Nephron (organoid): ENCODE measurements at regions not wholly inside any gene's neighbourhood (a gene's known extent, or its start where the extent isn't known, plus 50 kb on each side); places are given as distances from the start of the nearest gene placed in this dataset.

Experiments used
- H3K27ac Mint-ChIP-seq, 3 experiments: 2 replicates each; pipeline ENCODE4 v1.8.0; 2020; ENCODE audit warnings: mixed read lengths in 3 of 3, mild to moderate bottlenecking in 2 of 3, moderate library complexity in 1 of 3
- H3K27me3 Mint-ChIP-seq: 2 replicates; pipeline ENCODE4 v1.8.0; 2021; ENCODE audit warnings: low read depth, mild to moderate bottlenecking, moderate library complexity, mixed read lengths
- H3K36me3 Mint-ChIP-seq: 2 replicates; pipeline ENCODE4 v1.8.0; 2020; ENCODE audit warnings: low read depth, mixed read lengths
- H3K4me1 Mint-ChIP-seq: 2 replicates; pipeline ENCODE4 v1.8.0; 2020; ENCODE audit warnings: mixed read lengths
- H3K4me3 Mint-ChIP-seq, 3 experiments: 2 replicates each; pipeline ENCODE4 v1.8.0; 2020; ENCODE audit warnings: mild to moderate bottlenecking in 3 of 3, mixed read lengths in 3 of 3, moderate library complexity in 2 of 3
- H3K9me3 Mint-ChIP-seq: 2 replicates; pipeline ENCODE4 v1.8.0; 2020; ENCODE audit warnings: mixed read lengths
- TF ChIP-seq, protein P1 (sequence below), 3 experiments: fragments of 200-600 bp; sonication (generic); IDR thresholded peaks; one replicate each; pipeline ENCODE4 v1.5.0; 2021; ENCODE audit warnings: antibody characterized with exemption in 3 of 3; ENCODE audit not compliant: unreplicated experiment in 3 of 3

DNA sequence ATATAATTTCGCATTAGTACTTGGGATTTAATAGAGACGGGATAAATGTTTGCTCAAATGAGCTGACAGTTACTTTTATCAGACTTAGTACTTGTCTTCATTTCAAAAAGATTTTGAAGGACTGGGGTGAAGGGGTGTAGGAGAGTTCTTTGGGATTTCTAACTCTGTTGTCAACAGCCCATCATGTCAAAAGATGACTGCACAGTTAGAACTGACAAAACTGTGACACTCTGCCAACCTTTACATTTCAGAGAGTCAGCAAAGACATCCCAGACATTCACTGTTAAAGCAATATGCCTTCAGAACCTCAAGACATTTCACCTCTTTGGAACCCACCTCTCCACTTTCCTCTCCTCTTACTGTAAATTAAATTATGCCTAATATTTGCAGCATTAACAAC is 285.4 kb upstream of the SPHKAP start:
- Mint-ChIP-seq H3K27me3 (no peaks in the 10 kb centered on the region), H3K36me3 (no peaks in the 10 kb centered on the region), H3K9me3 (peaks cover 9% of the 10 kb centered on the region), H3K4me1 (peaks cover 21% of the 10 kb centered on the region), H3K4me3 (no peak overlapping the region), H3K27ac (no peak overlapping the region)
- TF ChIP-seq, protein P1, sequence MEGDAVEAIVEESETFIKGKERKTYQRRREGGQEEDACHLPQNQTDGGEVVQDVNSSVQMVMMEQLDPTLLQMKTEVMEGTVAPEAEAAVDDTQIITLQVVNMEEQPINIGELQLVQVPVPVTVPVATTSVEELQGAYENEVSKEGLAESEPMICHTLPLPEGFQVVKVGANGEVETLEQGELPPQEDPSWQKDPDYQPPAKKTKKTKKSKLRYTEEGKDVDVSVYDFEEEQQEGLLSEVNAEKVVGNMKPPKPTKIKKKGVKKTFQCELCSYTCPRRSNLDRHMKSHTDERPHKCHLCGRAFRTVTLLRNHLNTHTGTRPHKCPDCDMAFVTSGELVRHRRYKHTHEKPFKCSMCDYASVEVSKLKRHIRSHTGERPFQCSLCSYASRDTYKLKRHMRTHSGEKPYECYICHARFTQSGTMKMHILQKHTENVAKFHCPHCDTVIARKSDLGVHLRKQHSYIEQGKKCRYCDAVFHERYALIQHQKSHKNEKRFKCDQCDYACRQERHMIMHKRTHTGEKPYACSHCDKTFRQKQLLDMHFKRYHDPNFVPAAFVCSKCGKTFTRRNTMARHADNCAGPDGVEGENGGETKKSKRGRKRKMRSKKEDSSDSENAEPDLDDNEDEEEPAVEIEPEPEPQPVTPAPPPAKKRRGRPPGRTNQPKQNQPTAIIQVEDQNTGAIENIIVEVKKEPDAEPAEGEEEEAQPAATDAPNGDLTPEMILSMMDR (IDR thresholded peaks at IDR 0.05; ENCODE audit: unreplicated experiment in 3 of 3) = no peak

DNA sequence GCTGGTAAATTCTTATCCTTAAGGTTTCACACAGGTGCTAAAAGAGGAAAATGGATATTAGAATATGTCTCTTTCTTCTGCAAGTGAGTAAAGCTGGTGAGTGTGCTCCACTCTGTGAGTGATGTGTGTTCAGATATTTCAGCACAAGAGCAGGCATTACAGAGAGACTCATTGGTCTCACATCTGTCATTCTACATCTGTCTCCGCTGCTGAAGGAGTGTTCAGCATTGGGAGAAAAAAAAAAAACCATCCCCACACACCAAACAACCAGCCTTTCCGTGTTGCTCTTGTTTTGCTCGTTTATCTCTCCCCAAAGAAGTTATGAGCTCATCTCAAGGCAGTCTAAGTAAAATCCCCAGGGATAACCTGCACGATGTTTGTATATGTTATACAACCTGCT is 283.9 kb upstream of the SPHKAP start:
- H3K36me3 Mint-ChIP-seq = no peaks in the 10 kb centered on the region
- H3K4me1 Mint-ChIP-seq = peaks cover 12% of the 10 kb centered on the region
- no peak overlapping the region for H3K27ac Mint-ChIP-seq
- H3K9me3 Mint-ChIP-seq = peaks cover 9% of the 10 kb centered on the region
- TF ChIP-seq, protein P1 (IDR thresholded peaks at IDR 0.05; ENCODE audit: unreplicated experiment in 3 of 3) = no peak
- no peaks in the 10 kb centered on the region for H3K27me3 Mint-ChIP-seq
- no peak overlapping the region for H3K4me3 Mint-ChIP-seq

DNA sequence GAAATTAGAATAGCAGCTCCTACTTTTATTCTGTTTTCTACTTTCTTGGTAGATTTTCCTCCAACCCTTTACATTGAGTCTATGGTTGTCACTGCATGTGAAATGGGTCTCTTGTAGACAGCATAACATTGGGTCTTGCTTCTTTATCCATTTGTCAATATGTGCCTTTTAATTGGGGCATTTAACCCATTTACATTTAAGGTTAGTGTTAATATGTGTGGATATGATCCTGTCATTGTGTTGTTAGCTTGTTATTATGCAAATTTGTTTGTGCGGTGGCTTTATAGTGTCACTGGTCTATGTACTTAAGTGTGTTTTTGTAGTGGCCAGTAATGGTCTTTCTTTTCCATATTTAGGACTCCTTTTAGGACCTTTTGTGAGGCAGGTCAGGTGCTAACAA is 276.9 kb upstream of the SPHKAP start:
- Mint-ChIP-seq H3K4me1 (no peaks in the 10 kb centered on the region), H3K9me3 (peaks cover 56% of the 10 kb centered on the region), H3K27ac (no peak overlapping the region), H3K27me3 (no peaks in the 10 kb centered on the region), H3K4me3 (no peak overlapping the region), H3K36me3 (no peaks in the 10 kb centered on the region)
- TF ChIP-seq, protein P1 (IDR thresholded peaks at IDR 0.05; ENCODE audit: unreplicated experiment in 3 of 3) = no peak

DNA sequence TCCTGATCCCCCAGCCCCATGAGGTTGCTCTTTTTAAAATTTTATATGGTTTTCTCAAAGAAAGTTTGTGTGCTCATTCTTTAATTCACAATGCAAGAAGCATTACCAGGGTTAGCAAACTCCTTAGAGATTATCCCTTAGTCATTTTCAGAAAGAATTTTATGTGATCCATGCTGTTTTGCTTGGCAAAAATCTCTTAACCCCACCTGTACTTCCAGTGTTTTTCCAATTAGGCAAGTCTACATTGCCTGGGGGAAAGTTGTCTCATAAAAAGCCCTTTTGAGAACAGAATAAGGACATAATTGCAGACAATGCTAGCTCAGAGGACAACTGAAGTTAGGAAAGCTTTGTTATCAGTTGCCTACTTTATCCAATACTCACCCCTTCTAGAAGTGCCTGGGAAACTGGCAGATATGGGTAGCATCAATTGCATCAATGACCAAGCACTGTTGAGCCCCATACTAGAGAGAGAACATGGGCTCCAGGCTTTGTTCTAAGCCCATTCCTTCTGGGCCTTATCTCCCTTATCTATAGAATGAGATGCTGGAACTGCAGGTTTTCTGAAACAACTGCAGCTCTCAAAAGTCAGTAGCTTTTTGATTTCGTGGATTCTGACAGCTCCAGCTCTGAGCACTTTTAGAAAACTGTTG is 265.9 kb upstream of the SPHKAP start:
- peaks cover 21% of the 10 kb centered on the region for H3K4me1 Mint-ChIP-seq
- TF ChIP-seq, protein P1 (IDR thresholded peaks at IDR 0.05; ENCODE audit: unreplicated experiment in 3 of 3) = no peak
- H3K4me3 Mint-ChIP-seq = peak overlapping the region in 1 of 3 experiments; percentile 20
- peak overlapping the region in 2 of 3 experiments; percentile 82 to 90 for H3K27ac Mint-ChIP-seq
- peaks cover 8% of the 10 kb centered on the region for H3K9me3 Mint-ChIP-seq
- no peaks in the 10 kb centered on the region for H3K36me3 Mint-ChIP-seq
- H3K27me3 Mint-ChIP-seq = peaks cover 6% of the 10 kb centered on the region

DNA sequence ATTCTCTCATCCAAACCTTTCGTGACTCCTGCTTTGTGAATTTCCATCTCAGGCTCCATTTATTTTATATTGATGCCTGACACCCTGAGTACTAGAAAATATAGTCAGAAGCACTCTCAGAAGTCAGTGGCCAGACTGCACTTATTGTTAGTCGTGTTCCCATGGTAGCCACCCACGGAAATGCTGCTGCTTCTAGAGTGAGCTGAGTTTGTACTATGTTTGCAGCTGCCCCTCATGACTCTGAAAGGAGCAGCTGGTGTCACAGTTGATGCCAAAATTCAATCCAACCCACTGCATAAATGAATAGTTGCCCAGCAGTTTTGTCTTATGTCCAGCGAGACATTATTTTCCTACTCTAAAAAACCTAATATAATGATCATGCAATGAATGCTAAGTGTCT is 265.2 kb upstream of the SPHKAP start:
- H3K4me3 Mint-ChIP-seq = peak overlapping the region in 1 of 3 experiments; percentile 20
- TF ChIP-seq, protein P1 (IDR thresholded peaks at IDR 0.05; ENCODE audit: unreplicated experiment in 3 of 3) = no peak

DNA sequence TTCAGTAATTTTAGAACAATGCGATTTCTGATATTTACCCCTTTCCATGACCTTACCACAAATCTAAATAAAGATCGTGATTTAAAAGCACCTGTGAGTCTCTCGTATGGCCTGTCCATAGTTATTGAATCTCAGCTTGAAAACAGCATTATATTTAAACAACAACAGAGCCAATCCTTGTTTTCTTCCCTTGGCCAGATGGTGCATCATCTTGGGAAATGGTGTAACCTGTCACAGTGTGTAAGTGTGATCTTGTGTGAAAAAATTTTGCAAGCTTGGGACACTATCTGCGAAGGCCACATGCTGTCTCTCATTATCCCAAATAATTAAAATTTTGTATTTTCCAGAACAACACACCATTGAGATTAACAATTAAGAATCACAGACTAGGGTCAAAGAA is 262.7 kb upstream of the SPHKAP start:
- TF ChIP-seq, protein P1 (IDR thresholded peaks at IDR 0.05; ENCODE audit: unreplicated experiment in 3 of 3) = no peak
- Mint-ChIP-seq H3K4me3 (no peak overlapping the region), H3K9me3 (peaks cover 2% of the 10 kb centered on the region), H3K36me3 (no peaks in the 10 kb centered on the region), H3K4me1 (peaks cover 21% of the 10 kb centered on the region), H3K27me3 (peaks cover 6% of the 10 kb centered on the region), H3K27ac (no peak overlapping the region)

More for the DNA sequence above, 265.2 kb upstream of the SPHKAP start:
- Mint-ChIP-seq H3K27ac (peak overlapping the region; percentile 38 to 90 (median 82)), H3K9me3 (peaks cover 8% of the 10 kb centered on the region), H3K27me3 (peaks cover 6% of the 10 kb centered on the region), H3K36me3 (no peaks in the 10 kb centered on the region), H3K4me1 (peaks cover 21% of the 10 kb centered on the region)
